ENCODE measurements at regions not wholly inside any gene's neighbourhood (a gene's known extent, or its start where the extent isn't known, plus 50 kb on each side); places are given as distances from the start of the nearest gene placed in this dataset.

GRCh38 chr10:44552726-44553125, 167.8 kb upstream of the CXCL12 start:
- DNase-seq (no peak), ATAC-seq (no peak)
- Histone ChIP-seq H3K4me3 (no peak overlapping the region), H3K4me1 (no peaks in the 10 kb centered on the region), H3K9me3 (no peaks in the 10 kb centered on the region), H3K27me3 (no peaks in the 10 kb centered on the region), H3K27ac (no peak overlapping the region), H3K36me3 (replicated peaks in 1 of 2; ENCODE audit: insufficient read depth in 1 of 2, low read depth in 2 of 2) (no peaks in the 10 kb centered on the region)
- WGBS, 2 donors, result 79 to 80% methylated on average over 8 of the region's 8 CpGs
- TF ChIP-seq CTCF (IDR thresholded peaks at IDR 0.05), result no peak
- TF ChIP-seq POLR2A (IDR thresholded peaks at IDR 0.05), result no peak
- intact Hi-C loops (cut with DNase I), result no loop called here

- intact Hi-C loops (cut with DNase I), result no loop called here
- Histone ChIP-seq H3K9me3 (no peaks in the 10 kb centered on the region), H3K27me3 (no peaks in the 10 kb centered on the region), H3K4me1 (no peaks in the 10 kb centered on the region), H3K27ac (no peak overlapping the region), H3K36me3 (replicated peaks in 1 of 2; ENCODE audit: insufficient read depth in 1 of 2, low read depth in 2 of 2) (no peaks in the 10 kb centered on the region), H3K4me3 (no peak overlapping the region)
- WGBS, 2 donors, result 80 to 82% methylated on average over 4 to 7 of the region's 7 CpGs
- ATAC-seq (no peak), DNase-seq (no peak)
- TF ChIP-seq CTCF (IDR thresholded peaks at IDR 0.05), result no peak
- no peak for TF ChIP-seq POLR2A (IDR thresholded peaks at IDR 0.05)
These were observed 172.8 kb upstream of the CXCL12 start for GRCh38 chr10:44557596-44558191.

- Histone ChIP-seq H3K4me1 (no peaks in the 10 kb centered on the region), H3K4me3 (no peak overlapping the region), H3K27ac (no peak overlapping the region), H3K27me3 (no peaks in the 10 kb centered on the region), H3K9me3 (no peaks in the 10 kb centered on the region), H3K36me3 (replicated peaks in 1 of 2; ENCODE audit: insufficient read depth in 1 of 2, low read depth in 2 of 2) (no peaks in the 10 kb centered on the region)
- ATAC-seq (no peak), DNase-seq (no peak)
- intact Hi-C loops (cut with DNase I), result no loop called here
- TF ChIP-seq POLR2A (IDR thresholded peaks at IDR 0.05) (no peak), CTCF (IDR thresholded peaks at IDR 0.05) (no peak)
These were observed 173.6 kb upstream of the CXCL12 start for GRCh38 chr10:44558521-44558920.

- WGBS, 2 donors, result 94 to 100% methylated on average over 1 of the region's 1 CpG
- ATAC-seq, result no peak
- Histone ChIP-seq H3K36me3 (replicated peaks in 1 of 2; ENCODE audit: insufficient read depth in 1 of 2, low read depth in 2 of 2) (no peaks in the 10 kb centered on the region), H3K27me3 (no peaks in the 10 kb centered on the region), H3K4me3 (no peak overlapping the region), H3K4me1 (no peaks in the 10 kb centered on the region), H3K9me3 (no peaks in the 10 kb centered on the region), H3K27ac (no peak overlapping the region)
- DNase-seq, result no peak
- intact Hi-C loops (cut with DNase I), result no loop called here
- TF ChIP-seq POLR2A (IDR thresholded peaks at IDR 0.05), result no peak
- no peak for TF ChIP-seq CTCF (IDR thresholded peaks at IDR 0.05)
These were observed 179.5 kb upstream of the CXCL12 start for GRCh38 chr10:44564361-44564760.

- ATAC-seq (no peak), DNase-seq (no peak)
- H3K27ac ChIP-seq, result no peak overlapping the region
- no peak overlapping the region for H3K4me3 ChIP-seq
- H3K27me3 ChIP-seq, result no peaks in the 10 kb centered on the region
- WGBS, 2 donors, result 58 to 94% methylated on average over 2 to 3 of the region's 3 CpGs
- intact Hi-C loops (cut with DNase I), result no loop called here
- TF ChIP-seq CTCF (IDR thresholded peaks at IDR 0.05) (no peak), POLR2A (IDR thresholded peaks at IDR 0.05) (no peak)
- no peaks in the 10 kb centered on the region for H3K4me1 ChIP-seq
- no peaks in the 10 kb centered on the region for H3K36me3 ChIP-seq (replicated peaks in 1 of 2; ENCODE audit: insufficient read depth in 1 of 2, low read depth in 2 of 2)
- H3K9me3 ChIP-seq, result no peaks in the 10 kb centered on the region
These were observed 179.9 kb upstream of the CXCL12 start for GRCh38 chr10:44564790-44565189.

Data from body of pancreas (tissue), 4 donors.